ENCODE measurements at regions not wholly inside any gene's neighbourhood (a gene's known extent, or its start where the extent isn't known, plus 50 kb on each side); places are given as distances from the start of the nearest gene placed in this dataset.
A peak's percentile ranks its signal among the peaks of the same experiment; 100 is the strongest.

GRCh38 chr16:85422196-85422631, 190.9 kb upstream of the GSE1 start:
- no peaks in the 10 kb centered on the region for H3K79me2 ChIP-seq (ENCODE audit: insufficient read depth, low read length)
- H3K4me1 ChIP-seq (ENCODE audit: insufficient read depth, low read length), result peaks cover 36% of the 10 kb centered on the region
- BruUV-seq (replicated peaks), result no TSS peak
- H3K36me3 ChIP-seq (replicated peaks in 1 of 2; ENCODE audit: control insufficient read depth in 1 of 2, insufficient read depth in 2 of 2, low read length in 2 of 2), result no peaks in the 10 kb centered on the region
- WGBS (ENCODE audit: low lambda C conversion rate), result 0% methylated on average over 14 of the region's 16 CpGs
- H3K9me3 ChIP-seq (ENCODE audit: low read length), result no peaks in the 10 kb centered on the region
- H3K9ac ChIP-seq (ENCODE audit: insufficient read depth, low read depth, low read length), result peak overlapping the region; percentile 13
- FAIRE-seq (no peak), DNase-seq (ENCODE audit: low spot score) (no peak), ATAC-seq (peak; percentile 57)
- peak overlapping the region; percentile 50 for H3K27ac ChIP-seq (ENCODE audit: extremely low read length, insufficient read depth, low read length)
- intact Hi-C loops (cut with micrococcal nuclease; ENCODE audit: unreplicated experiment) (loop anchor here (1.0 to 2.0 kb wide), 2 partner anchors 27 to 136 kb away; no protein-coding TSS in a partner anchor), in situ Hi-C loops (cut with HindIII; ENCODE audit: extremely low pct_ligation_motif_present, low pct_unique_long_range_greater_than_20kb) (no loop called here)
- POLR2A ChIA-PET, result interaction anchor here (0.6 to 3.1 kb wide), 11 partner anchors 14 to 285 kb away, joined by 3 to 14 read pairs (median 5); no protein-coding TSS in a partner anchor
- H4K20me1 ChIP-seq (ENCODE audit: insufficient read depth, low read length), result peaks cover 14% of the 10 kb centered on the region; the same call in 1 of the 2 replicates
- peak overlapping the region; percentile 89 for H3K4me2 ChIP-seq (ENCODE audit: low read depth, low read length)
- TF ChIP-seq MED13 (CRISPR knock-in tag; IDR thresholded peaks at IDR 0.05) (peak; percentile 15; the same call in 1 of the 2 replicates), ZZZ3 (CRISPR knock-in tag; IDR thresholded peaks at IDR 0.05; ENCODE audit: borderline replicate concordance) (peak; percentile 29; the same call in 1 of the 2 replicates), ZNF160 (CRISPR knock-in tag; IDR thresholded peaks at IDR 0.05) (no peak), DNMT1 (CRISPR knock-in tag; IDR thresholded peaks at IDR 0.05) (0 out of 2 replicates have a peak, but pooled peaks have one; percentile 49), HNF4A (CRISPR knock-in tag; IDR thresholded peaks at IDR 0.05) (no peak), ZNF605 (CRISPR knock-in tag; IDR thresholded peaks at IDR 0.05) (no peak), ZNF777 (CRISPR knock-in tag; IDR thresholded peaks at IDR 0.05) (peak; percentile 29; the same call in 1 of the 2 replicates), ZNF883 (CRISPR knock-in tag; IDR thresholded peaks at IDR 0.05; ENCODE audit: not compliant biosample characterization) (peak; percentile 30), ZNF616 (CRISPR knock-in tag; IDR thresholded peaks at IDR 0.05; ENCODE audit: low read depth) (0 out of 2 replicates have a peak, but pooled peaks have one; percentile 3), ZNF251 (CRISPR knock-in tag; IDR thresholded peaks at IDR 0.05) (0 out of 2 replicates have a peak, but pooled peaks have one; percentile 44), YEATS4 (CRISPR knock-in tag; IDR thresholded peaks at IDR 0.05; ENCODE audit: borderline replicate concordance) (0 out of 2 replicates have a peak, but pooled peaks have one; percentile 15), ZFP90 (CRISPR knock-in tag; IDR thresholded peaks at IDR 0.05; ENCODE audit: borderline replicate concordance) (0 out of 2 replicates have a peak, but pooled peaks have one; percentile 23), RARG (CRISPR knock-in tag; IDR thresholded peaks at IDR 0.05; ENCODE audit: low read depth) (0 out of 2 replicates have a peak, but pooled peaks have one; percentile 37), HOXA5 (CRISPR knock-in tag; IDR thresholded peaks at IDR 0.05) (peak; percentile 5; the same call in 1 of the 2 replicates), SNAI1 (CRISPR knock-in tag; IDR thresholded peaks at IDR 0.05; ENCODE audit: borderline replicate concordance) (peak; percentile 13; the same call in 1 of the 2 replicates), STAT5B (CRISPR knock-in tag; IDR thresholded peaks at IDR 0.05) (no peak), IKZF4 (CRISPR knock-in tag; IDR thresholded peaks at IDR 0.05; ENCODE audit: borderline replicate concordance, low read depth, not compliant biosample characterization) (no peak), POGZ (CRISPR knock-in tag; IDR thresholded peaks at IDR 0.05) (no peak), SMARCC2 (IDR thresholded peaks at IDR 0.05) (no peak), ZNF101 (CRISPR knock-in tag; IDR thresholded peaks at IDR 0.05; ENCODE audit: borderline replicate concordance, low read depth) (0 out of 2 replicates have a peak, but pooled peaks have one; percentile 42)
- TF ChIP-seq, protein P1, sequence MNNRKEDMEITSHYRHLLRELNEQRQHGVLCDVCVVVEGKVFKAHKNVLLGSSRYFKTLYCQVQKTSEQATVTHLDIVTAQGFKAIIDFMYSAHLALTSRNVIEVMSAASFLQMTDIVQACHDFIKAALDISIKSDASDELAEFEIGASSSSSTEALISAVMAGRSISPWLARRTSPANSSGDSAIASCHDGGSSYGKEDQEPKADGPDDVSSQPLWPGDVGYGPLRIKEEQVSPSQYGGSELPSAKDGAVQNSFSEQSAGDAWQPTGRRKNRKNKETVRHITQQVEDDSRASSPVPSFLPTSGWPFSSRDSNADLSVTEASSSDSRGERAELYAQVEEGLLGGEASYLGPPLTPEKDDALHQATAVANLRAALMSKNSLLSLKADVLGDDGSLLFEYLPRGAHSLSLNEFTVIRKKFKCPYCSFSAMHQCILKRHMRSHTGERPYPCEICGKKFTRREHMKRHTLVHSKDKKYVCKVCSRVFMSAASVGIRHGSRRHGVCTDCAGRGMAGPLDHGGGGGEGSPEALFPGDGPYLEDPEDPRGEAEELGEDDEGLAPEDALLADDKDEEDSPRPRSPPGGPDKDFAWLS (CRISPR knock-in tag; IDR thresholded peaks at IDR 0.05; ENCODE audit: borderline replicate concordance), result 0 out of 2 replicates have a peak, but pooled peaks have one; percentile 12
- TF ChIP-seq, protein P2, sequence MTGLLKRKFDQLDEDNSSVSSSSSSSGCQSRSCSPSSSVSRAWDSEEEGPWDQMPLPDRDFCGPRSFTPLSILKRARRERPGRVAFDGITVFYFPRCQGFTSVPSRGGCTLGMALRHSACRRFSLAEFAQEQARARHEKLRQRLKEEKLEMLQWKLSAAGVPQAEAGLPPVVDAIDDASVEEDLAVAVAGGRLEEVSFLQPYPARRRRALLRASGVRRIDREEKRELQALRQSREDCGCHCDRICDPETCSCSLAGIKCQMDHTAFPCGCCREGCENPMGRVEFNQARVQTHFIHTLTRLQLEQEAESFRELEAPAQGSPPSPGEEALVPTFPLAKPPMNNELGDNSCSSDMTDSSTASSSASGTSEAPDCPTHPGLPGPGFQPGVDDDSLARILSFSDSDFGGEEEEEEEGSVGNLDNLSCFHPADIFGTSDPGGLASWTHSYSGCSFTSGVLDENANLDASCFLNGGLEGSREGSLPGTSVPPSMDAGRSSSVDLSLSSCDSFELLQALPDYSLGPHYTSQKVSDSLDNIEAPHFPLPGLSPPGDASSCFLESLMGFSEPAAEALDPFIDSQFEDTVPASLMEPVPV (CRISPR knock-in tag; IDR thresholded peaks at IDR 0.05), result no peak
- CTCF ChIA-PET (ENCODE audit: low intra/inter-chr PET ratio, low total read pairs), result interaction anchor here (1.1 to 4.2 kb wide), 4 partner anchors 69 to 189 kb away, joined by 5 to 93 read pairs (median 30); partner anchors contain the start of gene GSE1
- H2AFZ ChIP-seq (ENCODE audit: low read length), result no peak overlapping the region
- peaks cover 7 to 24% of the 10 kb centered on the region in 2 experiments; a peak in 4 of 5 replicates for H3K27me3 ChIP-seq (ENCODE audit: control insufficient read depth in 1 of 2, insufficient read depth in 2 of 2, low read length in 2 of 2)
- H3K4me3 ChIP-seq (replicated peaks in 1 of 3; ENCODE audit: insufficient read depth in 1 of 3, low read depth in 2 of 3, low read length in 3 of 3), result peak overlapping the region; percentile 24 to 65 (median 38); a peak in 4 of 6 replicates
